ENCODE measurements at regions not wholly inside any gene's neighbourhood (a gene's known extent, or its start where the extent isn't known, plus 50 kb on each side); places are given as distances from the start of the nearest gene placed in this dataset.
"Not testable (repeated sequence)": the region's sequence is repeated elsewhere in the genome, so short reads cannot be mapped to it uniquely, and the experiment has no call there.

- no peak for DNase-seq
Measured at GRCh38 chr3:5357089-5357488, 169.6 kb downstream of the EDEM1 start.

GRCh38 chr3:5358911-5359310 is 171.4 kb downstream of the EDEM1 start:
- DNase-seq: no peak

- no peak for DNase-seq
Measured at GRCh38 chr3:5360453-5360852, 172.9 kb downstream of the EDEM1 start.

GRCh38 chr3:5366746-5367145 is 179.2 kb downstream of the EDEM1 start:
- no peak for DNase-seq

GRCh38 chr3:5371555-5371954 is 184.0 kb downstream of the EDEM1 start:
- DNase-seq: not testable (repeated sequence)

GRCh38 chr3:5376761-5377160 is 189.3 kb downstream of the EDEM1 start:
- DNase-seq: no peak

- not testable (repeated sequence) for DNase-seq
Measured at GRCh38 chr3:5379266-5379665, 191.8 kb downstream of the EDEM1 start.

- not testable (repeated sequence) for DNase-seq
Measured at GRCh38 chr3:5383486-5384263, 196.2 kb downstream of the EDEM1 start.

GRCh38 chr3:5384557-5385236 is 197.2 kb downstream of the EDEM1 start:
- no peak for DNase-seq

GRCh38 chr3:5388091-5388490 is 200.6 kb downstream of the EDEM1 start:
- no peak for DNase-seq

GRCh38 chr3:5389057-5389456 is 201.6 kb downstream of the EDEM1 start:
- DNase-seq: no peak

GRCh38 chr3:5390221-5390620 is 202.7 kb downstream of the EDEM1 start:
- no peak for DNase-seq

GRCh38 chr3:5390936-5391625 is 203.6 kb downstream of the EDEM1 start:
- no peak for DNase-seq

- no peak for DNase-seq
Measured at GRCh38 chr3:5401002-5401401, 213.5 kb downstream of the EDEM1 start.

GRCh38 chr3:5404718-5405117 is 217.2 kb downstream of the EDEM1 start:
- no peak for DNase-seq

- no peak for DNase-seq
Measured at GRCh38 chr3:5411786-5412185, 224.3 kb downstream of the EDEM1 start.

- no peak for DNase-seq
Measured at GRCh38 chr3:5423076-5423475, 235.6 kb downstream of the EDEM1 start.

- no peak for DNase-seq
Measured at GRCh38 chr3:5423523-5423922, 236.0 kb downstream of the EDEM1 start.

- DNase-seq: no peak
Measured at GRCh38 chr3:5425371-5425770, 237.9 kb downstream of the EDEM1 start.

- DNase-seq: peak; percentile 57
Measured at GRCh38 chr3:5426094-5426883, 238.8 kb downstream of the EDEM1 start.

GRCh38 chr3:5427021-5427420 is 239.5 kb downstream of the EDEM1 start:
- DNase-seq: no peak

GRCh38 chr3:5427938-5428337 is 240.4 kb downstream of the EDEM1 start:
- DNase-seq: no peak
